ENCODE measurements at regions not wholly inside any gene's neighbourhood (a gene's known extent, or its start where the extent isn't known, plus 50 kb on each side); places are given as distances from the start of the nearest gene placed in this dataset.

DNA sequence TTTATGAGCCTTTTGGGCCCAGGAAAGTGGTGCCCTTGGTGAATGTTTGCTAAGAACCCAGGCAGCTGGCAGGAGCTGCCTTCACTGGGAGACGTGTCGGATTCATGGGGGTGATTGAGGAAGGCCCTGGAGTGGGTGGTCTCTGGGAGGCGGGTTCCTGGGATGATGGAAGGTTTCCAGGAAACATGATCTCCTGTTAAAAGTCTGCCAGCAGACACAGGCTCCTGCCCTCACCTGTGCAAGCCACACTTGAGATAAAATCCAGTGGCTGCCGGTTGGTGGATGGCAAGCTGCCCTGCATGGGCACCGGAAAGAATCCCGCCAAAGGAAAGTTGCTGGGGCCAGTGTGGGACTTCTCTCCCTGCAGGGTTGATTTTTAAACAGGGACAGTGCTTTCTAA is 189.0 kb upstream of the CIBAR2 start:
- H3K4me1 Mint-ChIP-seq (ENCODE audit: low read depth) = peaks cover 16% of the 10 kb centered on the region
- no peaks in the 10 kb centered on the region for H3K27me3 Mint-ChIP-seq (ENCODE audit: low read depth)
- H3K9me3 Mint-ChIP-seq = no peaks in the 10 kb centered on the region
- H3K36me3 Mint-ChIP-seq (ENCODE audit: low read depth) = no peaks in the 10 kb centered on the region
- H3K4me3 Mint-ChIP-seq = no peak overlapping the region
- no peak overlapping the region for H3K27ac Mint-ChIP-seq

GRCh38 chr16:85302018-85302847 is 190.0 kb upstream of the CIBAR2 start:
- H3K4me1 Mint-ChIP-seq (ENCODE audit: low read depth) = peaks cover 22% of the 10 kb centered on the region
- H3K36me3 Mint-ChIP-seq (ENCODE audit: low read depth) = no peaks in the 10 kb centered on the region
- H3K9me3 Mint-ChIP-seq = no peaks in the 10 kb centered on the region

DNA sequence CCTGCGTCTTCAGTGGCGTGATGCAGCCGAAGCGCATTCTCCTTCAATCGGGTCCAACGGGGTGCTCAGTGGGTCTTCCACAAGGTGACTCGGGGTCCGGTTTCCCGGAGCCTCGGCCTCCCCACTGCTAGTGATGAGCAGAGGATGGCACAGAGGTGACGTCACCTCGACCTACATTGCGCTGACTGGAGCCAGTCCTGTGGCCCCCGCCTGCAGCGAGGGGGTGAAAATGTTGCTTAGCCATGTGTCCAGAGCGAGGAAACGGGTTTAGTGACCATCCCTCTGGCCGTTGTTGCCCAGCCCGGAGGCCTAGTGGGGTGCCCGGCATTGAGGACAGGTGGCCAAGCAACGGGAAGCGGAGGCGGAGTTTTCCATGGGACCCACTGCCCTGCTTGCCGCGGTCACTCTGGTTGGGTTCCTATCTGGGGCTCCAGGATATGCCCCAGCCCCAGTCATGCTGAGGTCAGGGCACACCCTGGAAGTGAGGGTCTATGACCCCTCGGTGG is 190.6 kb upstream of the CIBAR2 start:
- Mint-ChIP-seq H3K9me3 (no peaks in the 10 kb centered on the region), H3K4me3 (peak overlapping the region; percentile 85), H3K27me3 (ENCODE audit: low read depth) (no peaks in the 10 kb centered on the region), H3K36me3 (ENCODE audit: low read depth) (no peaks in the 10 kb centered on the region), H3K4me1 (ENCODE audit: low read depth) (peaks cover 28% of the 10 kb centered on the region), H3K27ac (no peak overlapping the region)

More at GRCh38 chr16:85302018-85302847, 190.0 kb upstream of the CIBAR2 start:
- H3K27ac Mint-ChIP-seq = peak overlapping the region; percentile 41
- H3K27me3 Mint-ChIP-seq (ENCODE audit: low read depth) = no peaks in the 10 kb centered on the region
- no peak overlapping the region for H3K4me3 Mint-ChIP-seq

DNA sequence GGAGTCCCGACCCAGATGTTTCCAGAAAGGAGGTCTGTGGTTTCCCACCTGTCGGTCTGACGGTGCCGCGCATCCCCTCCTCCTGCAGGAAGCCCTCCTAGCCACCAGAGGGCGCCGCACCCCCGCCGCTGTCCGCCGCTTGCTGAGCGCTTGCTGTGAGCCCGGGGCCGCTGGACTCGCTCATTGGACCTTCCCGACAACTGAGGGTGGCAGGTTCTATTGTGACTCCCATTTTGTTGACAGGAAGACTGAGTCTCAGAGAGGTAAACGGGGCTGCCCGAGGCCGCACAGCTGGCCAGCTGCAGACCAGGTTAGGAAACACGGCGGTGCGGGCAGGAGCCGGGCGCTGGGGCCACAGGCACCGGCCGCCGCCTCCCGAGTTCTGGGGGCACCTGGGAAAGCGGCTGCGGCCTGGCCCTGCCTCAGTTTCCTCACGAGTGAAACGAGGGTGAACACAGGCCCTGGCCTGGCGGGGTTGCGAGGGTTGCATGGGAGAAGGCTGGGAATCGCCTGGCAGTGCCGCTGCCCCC is 191.1 kb upstream of the CIBAR2 start:
- Mint-ChIP-seq H3K36me3 (ENCODE audit: low read depth) (no peaks in the 10 kb centered on the region), H3K27ac (peak overlapping the region; percentile 58), H3K27me3 (ENCODE audit: low read depth) (no peaks in the 10 kb centered on the region), H3K4me3 (peak overlapping the region; percentile 85), H3K4me1 (ENCODE audit: low read depth) (peaks cover 33% of the 10 kb centered on the region), H3K9me3 (no peaks in the 10 kb centered on the region)

DNA sequence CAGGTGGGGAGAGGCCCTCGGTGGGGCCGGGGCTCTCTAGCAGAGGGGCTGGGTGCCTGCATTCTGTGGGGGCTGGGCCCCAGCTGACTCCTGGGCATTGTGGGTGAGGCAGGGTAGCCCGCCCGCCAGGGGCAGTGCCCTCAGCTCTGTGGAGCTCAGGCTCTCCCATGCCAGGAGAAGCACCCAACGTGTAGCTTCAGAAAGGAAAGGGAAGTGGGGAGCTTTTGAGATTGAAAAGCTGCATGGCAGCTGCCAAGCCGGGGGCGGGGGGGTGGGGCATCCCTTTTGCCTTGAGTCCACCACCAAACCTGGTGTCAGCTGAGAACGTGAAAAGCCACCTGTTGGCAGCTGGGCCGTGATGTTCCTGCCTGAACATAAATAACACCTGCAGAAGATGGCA is 192.1 kb upstream of the CIBAR2 start:
- peak overlapping the region; percentile 67 for H3K27ac Mint-ChIP-seq
- no peaks in the 10 kb centered on the region for H3K36me3 Mint-ChIP-seq (ENCODE audit: low read depth)
- peaks cover 39% of the 10 kb centered on the region for H3K4me1 Mint-ChIP-seq (ENCODE audit: low read depth)
- H3K27me3 Mint-ChIP-seq (ENCODE audit: low read depth) = no peaks in the 10 kb centered on the region
- H3K4me3 Mint-ChIP-seq = peak overlapping the region; percentile 85
- no peaks in the 10 kb centered on the region for H3K9me3 Mint-ChIP-seq

DNA sequence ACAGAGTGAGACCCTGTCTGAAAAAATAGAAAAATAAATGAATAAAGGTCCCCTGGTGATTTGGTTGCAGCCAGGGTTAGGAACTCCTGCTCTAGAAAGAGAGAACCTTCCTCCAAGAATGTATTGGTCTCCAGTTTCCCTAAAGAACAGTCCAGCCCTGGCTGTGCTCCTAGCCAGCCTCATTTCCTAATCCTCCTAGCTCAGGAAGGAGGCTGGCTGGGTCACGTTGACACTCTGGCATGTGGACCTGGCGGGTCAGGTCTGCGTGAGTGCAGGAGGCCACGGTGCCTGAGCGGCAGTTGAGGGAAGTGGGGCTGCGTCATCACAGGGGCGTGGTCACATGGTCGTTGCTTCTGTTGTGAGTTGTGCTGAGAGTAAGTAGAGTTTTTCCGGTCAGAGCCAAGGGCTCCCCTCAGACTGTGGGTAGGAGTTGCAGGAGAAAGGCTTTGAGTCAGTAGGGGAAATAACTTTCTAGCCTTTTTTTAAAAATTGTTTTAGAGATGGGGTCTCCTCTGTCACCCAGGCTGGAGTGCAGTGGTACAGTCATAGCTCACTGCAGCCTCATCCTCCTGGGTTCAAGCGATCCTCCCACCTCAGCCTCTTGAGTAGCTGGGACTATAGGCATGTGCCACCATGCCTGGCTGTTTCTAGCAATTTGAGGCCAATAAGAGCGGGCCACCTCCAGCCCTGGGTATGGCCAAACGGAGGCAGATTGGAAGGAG is 194.0 kb upstream of the CIBAR2 start:
- H3K27ac Mint-ChIP-seq = peak overlapping the region; percentile 86
- peaks cover 46% of the 10 kb centered on the region for H3K4me1 Mint-ChIP-seq (ENCODE audit: low read depth)
- no peaks in the 10 kb centered on the region for H3K9me3 Mint-ChIP-seq
- no peaks in the 10 kb centered on the region for H3K36me3 Mint-ChIP-seq (ENCODE audit: low read depth)
- no peaks in the 10 kb centered on the region for H3K27me3 Mint-ChIP-seq (ENCODE audit: low read depth)
- peak overlapping the region; percentile 43 for H3K4me3 Mint-ChIP-seq

DNA sequence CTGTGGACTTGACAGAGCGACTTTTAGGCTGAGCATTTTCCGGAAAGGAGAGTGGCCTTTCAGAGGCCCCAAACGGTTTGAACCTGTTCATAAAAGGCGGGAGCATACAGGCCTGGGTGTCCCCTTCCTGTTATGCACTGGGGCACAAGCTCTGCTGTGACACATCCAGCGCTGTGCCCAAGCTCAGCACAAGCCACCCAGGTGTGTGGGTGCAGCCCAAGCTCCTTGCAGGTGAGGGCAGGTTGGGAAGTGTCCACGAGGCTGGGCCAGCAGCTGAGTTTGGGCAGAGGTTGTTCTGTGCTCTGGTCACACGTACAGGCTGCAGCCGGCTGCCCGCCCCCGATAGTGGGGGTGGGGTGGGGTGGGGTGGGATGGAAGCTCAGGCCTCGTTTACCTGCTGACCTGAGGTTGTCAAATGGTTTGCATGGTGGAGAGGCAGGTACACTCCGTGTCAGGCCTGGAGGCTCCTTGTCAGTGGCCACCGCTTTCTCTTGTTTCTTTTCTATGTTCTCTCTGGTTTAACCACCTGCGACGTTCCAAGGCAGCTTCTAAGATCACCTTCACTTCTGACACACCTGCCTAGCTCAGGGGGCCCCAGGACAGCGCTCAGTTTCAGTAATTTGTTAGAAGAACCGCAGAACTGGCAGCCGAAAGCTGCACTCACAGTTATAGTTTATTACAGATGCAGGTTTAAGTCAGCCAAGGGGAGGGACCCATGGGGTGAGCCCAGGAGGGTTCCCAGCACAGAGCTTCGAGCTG is 194.7 kb upstream of the CIBAR2 start:
- peaks cover 43% of the 10 kb centered on the region for H3K4me1 Mint-ChIP-seq (ENCODE audit: low read depth)
- H3K27me3 Mint-ChIP-seq (ENCODE audit: low read depth) = no peaks in the 10 kb centered on the region
- no peak overlapping the region for H3K4me3 Mint-ChIP-seq
- H3K9me3 Mint-ChIP-seq = no peaks in the 10 kb centered on the region
- H3K36me3 Mint-ChIP-seq (ENCODE audit: low read depth) = no peaks in the 10 kb centered on the region
- H3K27ac Mint-ChIP-seq = peak overlapping the region; percentile 86

GRCh38 chr16:85307552-85308364 is 195.5 kb upstream of the CIBAR2 start:
- Mint-ChIP-seq H3K27me3 (ENCODE audit: low read depth) (no peaks in the 10 kb centered on the region), H3K36me3 (ENCODE audit: low read depth) (no peaks in the 10 kb centered on the region), H3K27ac (peak overlapping the region; percentile 57), H3K4me1 (ENCODE audit: low read depth) (peaks cover 48% of the 10 kb centered on the region), H3K9me3 (no peaks in the 10 kb centered on the region), H3K4me3 (no peak overlapping the region)

DNA sequence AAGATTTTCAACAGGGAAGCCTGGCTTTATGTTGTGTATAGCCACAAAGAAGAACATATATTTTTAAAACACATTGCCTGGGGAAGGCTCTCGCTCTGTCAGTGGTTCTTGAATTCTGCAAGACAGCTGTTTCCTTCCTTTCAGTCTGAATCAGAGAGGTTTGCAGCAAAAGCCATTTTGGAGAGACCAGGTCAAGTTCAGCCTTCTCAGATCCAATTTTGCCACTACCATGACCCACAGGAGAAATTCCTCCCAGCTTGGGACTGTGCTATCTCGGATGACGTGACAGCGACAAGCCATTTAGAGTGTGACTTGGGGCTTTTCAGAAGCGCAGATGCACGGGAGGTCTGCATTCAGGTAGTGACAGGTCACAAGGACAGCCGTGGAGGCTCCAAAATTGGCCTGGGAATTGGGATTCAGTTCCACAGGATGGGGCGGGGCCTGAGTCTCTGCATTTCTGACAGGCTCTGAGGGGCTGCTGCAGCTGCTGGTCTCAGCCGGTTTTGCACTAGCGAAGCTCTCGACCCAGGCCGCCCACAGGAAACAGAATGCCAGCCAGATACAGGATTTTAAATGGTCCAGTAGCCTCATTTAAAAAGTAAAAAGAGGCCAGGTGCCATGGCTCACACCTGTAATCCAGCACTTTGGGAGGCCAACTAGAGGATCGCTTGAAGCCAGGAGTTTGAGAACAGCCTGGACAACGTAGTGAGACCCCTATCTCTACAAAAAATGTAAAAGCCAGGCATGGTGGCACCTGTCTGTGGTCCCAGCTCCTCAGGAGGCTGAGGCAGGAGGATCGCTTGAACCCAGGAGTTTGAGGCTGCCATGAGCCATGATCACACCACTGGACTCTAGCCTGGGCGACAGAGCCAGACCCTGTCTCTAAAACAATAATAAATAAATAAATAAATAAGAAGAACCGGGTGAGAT is 196.6 kb upstream of the CIBAR2 start:
- H3K27me3 Mint-ChIP-seq (ENCODE audit: low read depth) = no peaks in the 10 kb centered on the region
- H3K4me1 Mint-ChIP-seq (ENCODE audit: low read depth) = peaks cover 46% of the 10 kb centered on the region
- peak overlapping the region; percentile 40 for H3K4me3 Mint-ChIP-seq
- no peaks in the 10 kb centered on the region for H3K36me3 Mint-ChIP-seq (ENCODE audit: low read depth)
- peak overlapping the region; percentile 57 for H3K27ac Mint-ChIP-seq
- H3K9me3 Mint-ChIP-seq = no peaks in the 10 kb centered on the region

DNA sequence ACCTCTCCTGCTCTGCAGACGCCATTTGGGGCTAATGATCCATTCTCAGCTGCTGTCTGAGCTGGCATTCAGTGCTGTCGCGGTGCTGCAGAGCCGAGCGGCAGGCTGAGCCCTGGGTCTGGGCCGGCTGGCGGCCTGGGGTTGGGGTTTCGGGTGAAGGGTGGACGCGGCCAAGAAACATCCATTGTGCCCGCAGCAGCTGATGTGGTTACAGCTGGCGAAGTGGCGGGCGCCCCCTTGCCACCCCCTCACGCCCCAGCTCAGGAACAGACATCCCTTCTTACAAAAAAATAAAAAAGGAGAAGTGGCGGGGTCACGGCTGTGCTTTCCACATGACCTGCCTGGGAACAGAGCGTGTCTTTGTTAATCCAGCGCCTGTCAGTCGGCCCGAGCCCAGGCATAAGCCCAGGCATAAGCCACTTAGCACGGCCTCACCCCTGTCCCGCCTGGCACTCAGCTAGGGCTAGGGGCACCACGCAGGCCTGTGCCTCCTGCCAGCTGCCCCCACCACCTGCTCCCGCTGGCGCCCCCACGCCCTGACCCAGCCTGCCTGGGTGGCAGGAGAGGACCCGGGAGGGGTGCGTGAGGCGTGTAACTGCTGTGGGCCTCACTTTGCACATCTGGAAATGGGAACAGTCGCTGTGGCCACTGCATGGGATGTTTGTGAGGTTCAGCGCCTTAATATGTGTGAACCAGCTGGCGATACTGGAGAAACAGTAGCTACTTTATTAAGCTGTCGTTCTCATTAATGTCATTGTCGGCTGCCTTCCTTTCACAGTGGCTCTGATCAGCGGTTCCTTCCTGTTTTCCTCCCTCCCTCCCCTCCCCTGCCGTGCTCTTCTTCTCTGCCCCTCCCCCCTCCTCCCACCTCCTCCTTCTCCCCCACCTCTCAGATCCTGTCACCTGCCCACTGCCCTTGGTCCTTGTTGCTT is 197.7 kb upstream of the CIBAR2 start:
- Mint-ChIP-seq H3K27ac (peak overlapping the region; percentile 77), H3K9me3 (no peaks in the 10 kb centered on the region), H3K27me3 (ENCODE audit: low read depth) (no peaks in the 10 kb centered on the region), H3K4me3 (peak overlapping the region; percentile 31), H3K4me1 (ENCODE audit: low read depth) (peaks cover 42% of the 10 kb centered on the region), H3K36me3 (ENCODE audit: low read depth) (no peaks in the 10 kb centered on the region)

GRCh38 chr16:85310868-85311585 is 198.8 kb upstream of the CIBAR2 start:
- no peaks in the 10 kb centered on the region for H3K27me3 Mint-ChIP-seq (ENCODE audit: low read depth)
- no peaks in the 10 kb centered on the region for H3K36me3 Mint-ChIP-seq (ENCODE audit: low read depth)
- H3K4me1 Mint-ChIP-seq (ENCODE audit: low read depth) = peaks cover 37% of the 10 kb centered on the region
- H3K9me3 Mint-ChIP-seq = no peaks in the 10 kb centered on the region
- peak overlapping the region; percentile 46 for H3K4me3 Mint-ChIP-seq
- peak overlapping the region; percentile 76 for H3K27ac Mint-ChIP-seq

All from T-helper 1 cell treated with Interleukin-12 subunit alpha and Interleukin-12 subunit beta and Interleukin-4 antibody, amounts not matched to agents 30 μg/mL and 1 μg/mL, for 36 hours (primary cell).